Adrenal gland (tissue), 9 donors: ENCODE measurements at regions not wholly inside any gene's neighbourhood (a gene's known extent, or its start where the extent isn't known, plus 50 kb on each side); places are given as distances from the start of the nearest gene placed in this dataset.

Source experiments
- DNase-seq, 7 donors: peaks; one replicate each; pipeline ENCODE4 v3.0.0-alpha.2; 2019 to 2020
- H3K27ac ChIP-seq, 5 donors: fragments of 200-600 bp; sonication (generic) in 4 of 5; 1 replicate in 3 of 5; 2 replicates in 2 of 5; pipeline versions ENCODE4 v1.5.1 to v1.8.0; 2016 to 2020; ENCODE audit warnings: mild to moderate bottlenecking in 1 of 5
- H3K27me3 ChIP-seq: fragments of 200-600 bp; 2 replicates; pipeline ENCODE4 v1.8.0; 2021
- H3K36me3 ChIP-seq, 2 donors: fragments of 200-600 bp; replicated peaks in 1 of 2; 1 replicate in 1 of 2; 2 replicates in 1 of 2; pipeline versions ENCODE4 v1.5.1 to v1.8.0; 2018 to 2022
- H3K4me1 ChIP-seq, 2 donors: fragments of 200-600 bp; replicated peaks in 1 of 2; 1 replicate in 1 of 2; 2 replicates in 1 of 2; pipeline versions ENCODE4 v1.5.1 to v1.8.0; 2018 to 2021
- H3K4me3 ChIP-seq, 4 donors: fragments of 200-600 bp; sonication (generic) in 3 of 4; one replicate each; pipeline ENCODE4 v1.5.1; 2016 to 2018
- H3K9me3 ChIP-seq, 3 donors: fragments of 200-600 bp; sonication (generic) in 1 of 3; replicated peaks in 1 of 3; 1 replicate in 2 of 3; 2 replicates in 1 of 3; pipeline versions ENCODE4 v1.5.1 to v1.8.0; 2016 to 2021
- CTCF ChIP-seq, 6 experiments: fragments of 450-650 bp in 4 of 6; fragments of 200-600 bp in 2 of 6; sonication (generic) in 1 of 6; IDR thresholded peaks; 1 replicate in 5 of 6; 2 replicates in 1 of 6; pipeline versions ENCODE4 v1.5.1 to v1.8.0; 2016 to 2021; ENCODE audit warnings: antibody characterized with exemption in 6 of 6, mild to moderate bottlenecking in 2 of 6, moderate library complexity in 1 of 6
- POLR2A ChIP-seq, 2 donors: fragments of 450-650 bp; IDR thresholded peaks; one replicate each; pipeline ENCODE4 v1.6.1; 2017; ENCODE audit warnings: antibody characterized with exemption in 2 of 2, mild to moderate bottlenecking in 2 of 2, moderate library complexity in 1 of 2
- WGBS, 4 donors: extraction: QIAGEN DNeasy Blood & Tissue Kit in 2 of 4; methylation state at CpG; one replicate each; pipeline versions ENCODE4 v1.1.5 to v1.1.7; 2013 to 2017; 5-methylcytosine and 5-hydroxymethylcytosine counted together
- intact Hi-C, 2 donors: fragments of 100-400 bp; cut with DNase I; formaldehyde crosslinking; loops; one replicate each; pipeline versions ENCODE4 v1.14.1 to v1.15.0; 2022 to 2023
- donor health status: healthy with polysubstance abuse.
- donor health status: Bipolar disorder and iron deficiency.
- donor health status: DM: yes; HTN: yes; CAD: no.
- donor health status: DM: no; HTN: no; CAD: no.
- donor health status: DM: no; HTN: no; CAD: no.

- WGBS, 4 donors = 86 to 95% (median 88%) methylated on average over 1 of the region's 1 CpG
- DNase-seq = no peak
- Histone ChIP-seq H3K27ac (no peak overlapping the region), H3K4me1 (no peaks in the 10 kb centered on the region), H3K27me3 (no peaks in the 10 kb centered on the region), H3K9me3 (no peaks in the 10 kb centered on the region), H3K4me3 (no peak overlapping the region), H3K36me3 (no peaks in the 10 kb centered on the region)
- no peak for TF ChIP-seq POLR2A (IDR thresholded peaks at IDR 0.05)
- TF ChIP-seq CTCF (IDR thresholded peaks at IDR 0.05) = no peak
- intact Hi-C loops = no loop called here
Observed at GRCh38 chr5:53337827-53338226, 142.6 kb upstream of the FST start.

DNA sequence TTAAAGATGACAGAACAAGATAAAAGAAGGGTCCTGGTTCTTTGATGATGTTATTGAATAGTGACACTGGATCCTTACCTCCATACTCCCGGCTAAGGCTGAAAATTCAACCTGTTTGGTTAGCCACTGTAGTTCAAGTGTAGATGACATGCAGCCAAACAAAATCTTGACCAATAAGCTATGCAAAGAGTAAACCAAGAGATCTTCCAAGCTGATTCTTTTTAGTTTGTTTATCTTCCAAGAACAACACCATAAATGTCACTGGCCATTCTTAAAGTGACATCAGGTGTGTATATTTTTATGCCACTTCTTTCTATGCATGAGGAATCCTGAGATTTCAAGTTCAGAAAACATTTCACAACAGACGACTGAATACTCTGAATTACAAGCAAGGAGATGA, 141.5 kb upstream of the FST start:
- no peaks in the 10 kb centered on the region for H3K36me3 ChIP-seq
- WGBS, 4 donors = 80 to 88% (median 84%) methylated on average over 2 of the region's 2 CpGs
- H3K27ac ChIP-seq = no peak overlapping the region
- no peaks in the 10 kb centered on the region for H3K27me3 ChIP-seq
- no peak overlapping the region for H3K4me3 ChIP-seq
- H3K9me3 ChIP-seq = no peaks in the 10 kb centered on the region
- no peaks in the 10 kb centered on the region for H3K4me1 ChIP-seq
- no peak for DNase-seq
- TF ChIP-seq CTCF (IDR thresholded peaks at IDR 0.05) (no peak), POLR2A (IDR thresholded peaks at IDR 0.05) (no peak)
- intact Hi-C loops = no loop called here

DNA sequence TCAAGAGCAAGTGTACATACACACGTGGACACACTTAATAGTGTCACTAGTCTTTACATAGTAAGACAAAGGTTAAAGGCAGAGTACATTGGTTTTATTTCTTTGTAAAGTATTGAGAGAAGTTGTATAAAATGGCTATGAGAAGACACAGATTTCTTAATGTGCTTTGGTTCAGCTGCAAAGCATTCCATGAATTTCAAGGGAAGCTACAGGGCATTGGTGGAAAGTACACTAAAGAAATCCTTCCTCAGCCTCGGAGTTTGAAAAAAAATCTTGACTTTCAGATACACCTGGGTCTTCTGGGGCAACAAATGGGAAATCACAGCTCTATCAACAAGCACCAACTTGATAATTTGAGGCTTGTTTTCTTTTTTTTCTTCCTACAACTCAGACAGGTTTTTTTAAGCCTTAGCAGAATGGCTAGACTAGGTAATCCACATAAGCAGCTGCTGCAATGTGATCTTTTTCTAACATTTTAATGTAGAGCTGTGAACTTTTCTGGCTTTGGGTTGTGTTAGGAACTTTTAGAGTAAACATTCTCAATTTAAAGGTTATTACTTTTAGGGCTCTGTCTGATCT, 140.4 kb upstream of the FST start:
- TF ChIP-seq CTCF (IDR thresholded peaks at IDR 0.05) (no peak), POLR2A (IDR thresholded peaks at IDR 0.05) (no peak)
- no peaks in the 10 kb centered on the region for H3K36me3 ChIP-seq
- DNase-seq = no peak
- no peak overlapping the region for H3K27ac ChIP-seq
- no peaks in the 10 kb centered on the region for H3K4me1 ChIP-seq
- no peak overlapping the region for H3K4me3 ChIP-seq
- no peaks in the 10 kb centered on the region for H3K27me3 ChIP-seq
- WGBS, 4 donors = 74 to 78% (median 75%) methylated on average over 2 of the region's 2 CpGs
- intact Hi-C loops = no loop called here
- no peaks in the 10 kb centered on the region for H3K9me3 ChIP-seq

DNA sequence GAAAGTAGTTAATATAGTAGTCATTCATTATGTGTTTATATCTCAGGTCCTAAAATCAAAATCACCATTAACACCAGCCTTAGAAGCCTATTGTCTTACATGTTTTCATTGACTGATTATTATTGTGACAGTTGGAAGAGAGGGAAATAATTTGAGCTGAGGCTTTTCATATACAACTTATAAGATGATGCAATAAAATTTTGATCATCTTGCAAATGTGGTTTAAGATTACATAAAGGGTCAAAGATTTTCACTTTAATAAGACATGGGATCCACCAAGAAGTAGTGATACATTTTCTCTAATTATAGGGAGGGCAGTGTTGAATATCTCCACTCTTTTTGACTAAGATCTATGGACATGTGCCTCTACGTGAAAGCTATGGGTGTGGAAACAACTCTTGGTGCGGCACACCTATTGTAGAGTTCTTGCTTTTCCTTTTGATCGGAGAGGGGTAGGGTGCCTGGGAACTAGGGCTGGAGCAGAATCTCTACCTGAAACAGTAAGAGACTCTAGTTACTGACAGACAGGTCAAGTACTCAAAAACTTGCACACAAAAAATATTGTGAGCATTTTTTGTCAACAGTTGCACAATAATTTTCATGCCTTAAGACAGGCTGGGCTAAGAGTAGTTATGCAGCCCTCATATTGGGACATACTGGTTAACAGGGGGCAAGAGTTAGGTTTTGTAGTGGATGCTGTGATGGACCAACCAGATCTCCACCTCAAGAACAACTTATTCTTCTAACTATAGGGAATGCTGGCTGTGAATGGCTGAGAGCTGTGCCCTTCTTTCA, 139.3 kb upstream of the FST start:
- Histone ChIP-seq H3K9me3 (no peaks in the 10 kb centered on the region), H3K4me1 (no peaks in the 10 kb centered on the region), H3K4me3 (no peak overlapping the region), H3K27ac (no peak overlapping the region), H3K36me3 (no peaks in the 10 kb centered on the region), H3K27me3 (no peaks in the 10 kb centered on the region)
- WGBS, 4 donors = 92 to 98% (median 93%) methylated on average over 3 of the region's 3 CpGs
- intact Hi-C loops = no loop called here
- TF ChIP-seq POLR2A (IDR thresholded peaks at IDR 0.05) = no peak
- TF ChIP-seq CTCF (IDR thresholded peaks at IDR 0.05) = no peak
- no peak for DNase-seq
